Endothelial cell of umbilical vein (primary cell): ENCODE measurements at regions not wholly inside any gene's neighbourhood (a gene's known extent, or its start where the extent isn't known, plus 50 kb on each side); places are given as distances from the start of the nearest gene placed in this dataset.

Source experiments
- BruUV-seq: library from RNA; stranded (reverse); fragments of 400-500 nt; replicated peaks from 2 replicates; lab custom pipeline; 2021; lab: Mats Ljungman, UMichigan
- CTCF ChIA-PET: fragments of 300-600, 350-600 bp; sonication (Branson Sonifier 250); formaldehyde crosslinking; loops from one replicate; lab custom pipeline; 2021; ENCODE audit warnings: antibody characterized with exemption, inconsistent platforms; lab: Charles Lee
- POLR2A ChIA-PET: fragments of 300-600, 350-600 bp; sonication (Branson Sonifier 250); formaldehyde crosslinking; loops from one replicate; lab custom pipeline; 2021; ENCODE audit warnings: antibody characterized with exemption, inconsistent platforms; lab: Charles Lee
- DNase-seq: peaks from one replicate; pipeline ENCODE4 v3.0.0-alpha.2; 2011; ENCODE audit warnings: low read depth, low spot score
- FAIRE-seq: peaks from 2 replicates; lab custom pipeline; 2011; peaks lifted over from hg19 to GRCh38; lab: Jason Lieb, UNC
- H2AFZ ChIP-seq: 2 replicates; pipeline ENCODE4 v1.6.0; 2012; ENCODE audit warnings: low read depth, low read length, control low read depth, inconsistent platforms
- H3K27ac ChIP-seq: 2 replicates; pipeline ENCODE4 v1.5.1; 2011; ENCODE audit warnings: low read depth, mild to moderate bottlenecking, control low read depth, low read length, moderate library complexity; ENCODE audit not compliant: insufficient read depth
- H3K27me3 ChIP-seq, 2 experiments: 2 replicates each; pipeline versions ENCODE4 v1.6.0 to v1.6.1; 2011; ENCODE audit warnings: low read length in 2 of 2, mixed read lengths in 1 of 2; ENCODE audit not compliant: control insufficient read depth in 2 of 2, insufficient read depth in 2 of 2
- H3K36me3 ChIP-seq, 2 experiments: 2 replicates in 1 of 2; 3 replicates in 1 of 2; pipeline ENCODE4 v1.5.1; 2011; ENCODE audit warnings: low read length in 2 of 2, mild to moderate bottlenecking in 1 of 2, moderate library complexity in 1 of 2; ENCODE audit not compliant: control insufficient read depth in 2 of 2, insufficient read depth in 2 of 2; ENCODE audit errors: extremely low read depth in 1 of 2
- H3K4me1 ChIP-seq: 3 replicates; pipeline ENCODE4 v1.5.1; 2011; ENCODE audit warnings: mild to moderate bottlenecking, low read length; ENCODE audit not compliant: control insufficient read depth, insufficient read depth; ENCODE audit errors: extremely low read depth
- H3K4me2 ChIP-seq: 2 replicates; pipeline ENCODE4 v1.6.1; 2011; ENCODE audit warnings: low read length, control low read depth, mixed read lengths; ENCODE audit not compliant: insufficient read depth
- H3K4me3 ChIP-seq, 3 experiments: fragments of 200-600 bp in 1 of 3; sonication (generic), shearing (Covaris generic) in 1 of 3; replicated peaks in 1 of 3; 2 replicates each; pipeline ENCODE4 v1.5.1; 2011 to 2016; ENCODE audit warnings: control low read depth in 3 of 3, low read length in 3 of 3, mild to moderate bottlenecking in 2 of 3, inconsistent platforms in 1 of 3, low read depth in 1 of 3, moderate library complexity in 1 of 3; ENCODE audit not compliant: insufficient read depth in 1 of 3
- H3K79me2 ChIP-seq: 2 replicates; pipeline ENCODE4 v1.6.0; 2012; ENCODE audit warnings: low read length, inconsistent platforms; ENCODE audit not compliant: control insufficient read depth, insufficient read depth
- H3K9ac ChIP-seq: replicated peaks from 2 replicates; pipeline ENCODE3; 2011; ENCODE audit warnings: low read length, control low read depth; ENCODE audit not compliant: insufficient read depth; ENCODE audit errors: extremely low read depth
- H3K9me1 ChIP-seq: replicated peaks from 3 replicates; pipeline ENCODE4 v1.6.0; 2011; ENCODE audit warnings: mild to moderate bottlenecking, low read length; ENCODE audit not compliant: control insufficient read depth, insufficient read depth; ENCODE audit errors: extremely low read depth
- H3K9me3 ChIP-seq: replicated peaks from 2 replicates; pipeline ENCODE4 v1.5.1; 2012; ENCODE audit warnings: low read length, inconsistent platforms; ENCODE audit not compliant: control insufficient read depth, insufficient read depth
- H4K20me1 ChIP-seq: replicated peaks from 2 replicates; pipeline ENCODE3; 2011; ENCODE audit warnings: mild to moderate bottlenecking, low read length; ENCODE audit not compliant: control insufficient read depth, insufficient read depth; ENCODE audit errors: extremely low read depth
- CTCF ChIP-seq, 2 donors: IDR thresholded peaks; 1 replicate in 1 of 2; 2 replicates in 1 of 2; pipeline ENCODE4 v1.5.1; 2011; ENCODE audit warnings: low read length in 2 of 2, mild to moderate bottlenecking in 2 of 2, moderate library complexity in 2 of 2, control low read depth in 1 of 2, inconsistent platforms in 1 of 2, low read depth in 1 of 2; ENCODE audit not compliant: insufficient read depth in 1 of 2; ENCODE audit errors: extremely low read depth in 1 of 2
- EZH2 ChIP-seq: IDR thresholded peaks from 2 replicates; pipeline ENCODE4 v1.6.1; 2012; ENCODE audit warnings: borderline replicate concordance, low read depth, mild to moderate bottlenecking, moderate library complexity, low read length, inconsistent platforms; ENCODE audit not compliant: severe bottlenecking
- FOS ChIP-seq: IDR thresholded peaks from 2 replicates; pipeline ENCODE4 v1.6.1; 2011; ENCODE audit warnings: mild to moderate bottlenecking, low read length, moderate library complexity, borderline replicate concordance; ENCODE audit not compliant: insufficient read depth
- GATA2 ChIP-seq: IDR thresholded peaks from 2 replicates; pipeline ENCODE4 v1.7.0; 2011; ENCODE audit warnings: low read depth, mild to moderate bottlenecking, moderate library complexity, mixed read lengths, low read length; ENCODE audit not compliant: insufficient read length, insufficient read depth
- JUN ChIP-seq: IDR thresholded peaks from 2 replicates; pipeline ENCODE4 v1.6.1; 2011; ENCODE audit warnings: borderline replicate concordance, low read depth; ENCODE audit not compliant: insufficient read length, insufficient read depth
- MAX ChIP-seq: IDR thresholded peaks from 2 replicates; pipeline ENCODE4 v1.6.1; 2011; ENCODE audit not compliant: insufficient read depth, insufficient read length
- MYC ChIP-seq: IDR thresholded peaks from one replicate; pipeline ENCODE4 v1.6.1; 2011; ENCODE audit warnings: mild to moderate bottlenecking, low read depth, low read length
- POLR2A ChIP-seq: IDR thresholded peaks from 2 replicates; pipeline ENCODE4 v1.6.1; 2012; ENCODE audit warnings: low read depth, mild to moderate bottlenecking, control low read depth, low read length
- POLR2AphosphoS5 ChIP-seq: IDR thresholded peaks from 2 replicates; pipeline ENCODE4 v1.6.1; 2012; ENCODE audit warnings: low read depth, mild to moderate bottlenecking, control low read depth, low read length, moderate library complexity; ENCODE audit not compliant: insufficient read depth
- dilution Hi-C: fragments of 300-500 bp; cut with MboI; formaldehyde crosslinking; loops from one replicate; pipeline ENCODE4 v1.15.0; 2019; ENCODE audit warnings: low sequenced_read_pairs; ENCODE audit not compliant: extremely low pct_ligation_motif_present
- intact Hi-C: fragments of 100-400 bp; cut with micrococcal nuclease; formaldehyde crosslinking; loops from one replicate; pipeline ENCODE4 v1.10.0; 2022

- H3K4me1 ChIP-seq: peaks cover 6% of the 10 kb centered on the region
- H2AFZ ChIP-seq: no peak overlapping the region
- FAIRE-seq (no peak), DNase-seq (no peak)
- H3K27me3 ChIP-seq: no peaks in the 10 kb centered on the region
- H3K27ac ChIP-seq: no peak overlapping the region
- dilution Hi-C loops: no loop called here
- intact Hi-C loops: no loop called here
- BruUV-seq: no TSS peak
- no peak overlapping the region for H3K9ac ChIP-seq
- H4K20me1 ChIP-seq: no peaks in the 10 kb centered on the region
- ChIA-PET POLR2A (no interaction called here), CTCF (no interaction called here)
- no peak for TF ChIP-seq JUN
- no peak for TF ChIP-seq POLR2A
- TF ChIP-seq EZH2: no peak
- no peak for TF ChIP-seq CTCF (IDR thresholded peaks at IDR 0.05; ENCODE audit: extremely low read depth in 1 of 2, insufficient read depth in 1 of 2, low read depth in 1 of 2, low read length in 2 of 2)
- TF ChIP-seq FOS: no peak
- no peak for TF ChIP-seq GATA2
- TF ChIP-seq MYC: no peak
- TF ChIP-seq POLR2AphosphoS5: no peak
- no peak for TF ChIP-seq MAX
- H3K79me2 ChIP-seq: no peaks in the 10 kb centered on the region
- H3K4me3 ChIP-seq: no peak overlapping the region
- no peaks in the 10 kb centered on the region for H3K9me3 ChIP-seq
- no peaks in the 10 kb centered on the region for H3K36me3 ChIP-seq
- no peaks in the 10 kb centered on the region for H3K9me1 ChIP-seq
- no peak overlapping the region for H3K4me2 ChIP-seq
Measured at GRCh38 chr1:218565377-218565776, 220.2 kb downstream of the TGFB2 start.
